Fibroblast of lung (primary cell): ENCODE measurements at regions not wholly inside any gene's neighbourhood (a gene's known extent, or its start where the extent isn't known, plus 50 kb on each side); places are given as distances from the start of the nearest gene placed in this dataset.

Experiments
- DNase-seq, 2 donors: peaks; one replicate each; pipeline versions ENCODE4 v3.0.0 to v3.0.0-alpha.2; 2010; ENCODE audit warnings: low read depth in 2 of 2
- H2AFZ ChIP-seq: 2 replicates; pipeline ENCODE4 v1.5.1; 2012; ENCODE audit warnings: low read length, control low read depth, inconsistent platforms
- H3K27ac ChIP-seq: 2 replicates; pipeline ENCODE4 v1.5.1; 2011; ENCODE audit warnings: low read length, control low read depth; ENCODE audit not compliant: insufficient read depth
- H3K27me3 ChIP-seq: 2 replicates; pipeline ENCODE4 v1.5.1; 2011; ENCODE audit warnings: mild to moderate bottlenecking, low read length; ENCODE audit not compliant: control insufficient read depth, insufficient read depth
- H3K36me3 ChIP-seq: 2 replicates; pipeline ENCODE4 v1.5.1; 2011; ENCODE audit warnings: low read length; ENCODE audit not compliant: control insufficient read depth, insufficient read depth
- H3K4me1 ChIP-seq: 2 replicates; pipeline ENCODE4 v1.5.1; 2011; ENCODE audit warnings: low read length; ENCODE audit not compliant: control insufficient read depth, insufficient read depth; ENCODE audit errors: extremely low read depth
- H3K4me2 ChIP-seq: 2 replicates; pipeline ENCODE4 v1.5.1; 2011; ENCODE audit warnings: low read length, control low read depth; ENCODE audit not compliant: insufficient read depth; ENCODE audit errors: extremely low read depth
- H3K4me3 ChIP-seq, 4 experiments: fragments of 200-600 bp in 1 of 4; sonication (generic) in 1 of 4; replicated peaks in 1 of 4; 2 replicates each; pipeline ENCODE4 v1.5.1; 2011 to 2016; ENCODE audit warnings: low read length in 4 of 4, low read depth in 3 of 4, mild to moderate bottlenecking in 3 of 4, control low read depth in 2 of 4, inconsistent platforms in 1 of 4, mixed read lengths in 1 of 4; ENCODE audit not compliant: insufficient read depth in 1 of 4; ENCODE audit errors: control extremely low read depth in 1 of 4
- H3K79me2 ChIP-seq: 2 replicates; pipeline ENCODE4 v1.5.1; 2012; ENCODE audit warnings: mild to moderate bottlenecking, low read length, inconsistent platforms; ENCODE audit not compliant: control insufficient read depth, insufficient read depth
- H3K9ac ChIP-seq: 2 replicates; pipeline ENCODE4 v1.5.1; 2011; ENCODE audit warnings: mild to moderate bottlenecking, low read length, control low read depth; ENCODE audit not compliant: insufficient read depth
- H3K9me3 ChIP-seq: 2 replicates; pipeline ENCODE4 v1.5.1; 2012; ENCODE audit warnings: low read depth, low read length; ENCODE audit not compliant: control insufficient read depth, insufficient read depth
- H4K20me1 ChIP-seq: 2 replicates; pipeline ENCODE4 v1.5.1; 2011; ENCODE audit warnings: low read length; ENCODE audit not compliant: control insufficient read depth, insufficient read depth; ENCODE audit errors: extremely low read depth
- EZH2 ChIP-seq: IDR thresholded peaks from 2 replicates; pipeline ENCODE4 v1.5.1; 2012; ENCODE audit warnings: low read length, control low read depth, mild to moderate bottlenecking; ENCODE audit errors: missing control alignments
- TF ChIP-seq, protein P1 (sequence below), 2 donors: IDR thresholded peaks in 1 of 2; conservative IDR thresholded peaks in 1 of 2; 1 replicate in 1 of 2; 2 replicates in 1 of 2; pipeline ENCODE4 v1.5.1; 2011 to 2012; ENCODE audit warnings: low read length in 2 of 2, control low read depth in 1 of 2, inconsistent platforms in 1 of 2, low read depth in 1 of 2, mild to moderate bottlenecking in 1 of 2

DNA sequence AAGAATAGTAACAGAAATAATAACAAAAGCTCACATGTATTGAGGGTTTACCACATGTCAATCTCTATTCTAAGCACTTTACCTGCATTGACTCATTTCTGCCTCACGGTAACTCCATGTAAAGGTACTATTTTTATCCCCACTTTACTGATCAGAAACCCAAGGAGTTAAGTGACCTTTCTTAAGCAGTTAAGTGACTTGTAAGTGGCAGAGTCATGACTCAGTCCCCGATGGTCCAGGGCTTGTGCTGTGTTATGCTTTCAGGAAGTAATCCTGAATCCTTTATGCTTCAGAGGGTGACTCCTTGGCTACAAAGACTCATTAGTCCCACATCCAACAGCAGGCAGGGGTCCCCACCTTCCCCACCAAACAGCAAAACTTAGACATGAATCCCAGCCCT, 66.5 kb downstream of the MRM1 start:
- Histone ChIP-seq H2AFZ (no peak overlapping the region), H3K4me3 (no peak overlapping the region), H3K9ac (no peak overlapping the region), H3K4me2 (no peak overlapping the region), H3K79me2 (no peaks in the 10 kb centered on the region), H3K9me3 (no peaks in the 10 kb centered on the region), H3K4me1 (no peaks in the 10 kb centered on the region), H3K36me3 (no peaks in the 10 kb centered on the region), H3K27ac (no peak overlapping the region), H3K27me3 (peaks cover 5% of the 10 kb centered on the region), H4K20me1 (no peaks in the 10 kb centered on the region)
- no peak for TF ChIP-seq EZH2
- TF ChIP-seq, protein P1, sequence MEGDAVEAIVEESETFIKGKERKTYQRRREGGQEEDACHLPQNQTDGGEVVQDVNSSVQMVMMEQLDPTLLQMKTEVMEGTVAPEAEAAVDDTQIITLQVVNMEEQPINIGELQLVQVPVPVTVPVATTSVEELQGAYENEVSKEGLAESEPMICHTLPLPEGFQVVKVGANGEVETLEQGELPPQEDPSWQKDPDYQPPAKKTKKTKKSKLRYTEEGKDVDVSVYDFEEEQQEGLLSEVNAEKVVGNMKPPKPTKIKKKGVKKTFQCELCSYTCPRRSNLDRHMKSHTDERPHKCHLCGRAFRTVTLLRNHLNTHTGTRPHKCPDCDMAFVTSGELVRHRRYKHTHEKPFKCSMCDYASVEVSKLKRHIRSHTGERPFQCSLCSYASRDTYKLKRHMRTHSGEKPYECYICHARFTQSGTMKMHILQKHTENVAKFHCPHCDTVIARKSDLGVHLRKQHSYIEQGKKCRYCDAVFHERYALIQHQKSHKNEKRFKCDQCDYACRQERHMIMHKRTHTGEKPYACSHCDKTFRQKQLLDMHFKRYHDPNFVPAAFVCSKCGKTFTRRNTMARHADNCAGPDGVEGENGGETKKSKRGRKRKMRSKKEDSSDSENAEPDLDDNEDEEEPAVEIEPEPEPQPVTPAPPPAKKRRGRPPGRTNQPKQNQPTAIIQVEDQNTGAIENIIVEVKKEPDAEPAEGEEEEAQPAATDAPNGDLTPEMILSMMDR (conservative IDR thresholded peaks at IDR 0.05 in 1 of 2, IDR thresholded peaks at IDR 0.05 in 1 of 2; ENCODE audit: low read depth in 1 of 2, low read length in 2 of 2), result no peak
- DNase-seq, result no peak

- Histone ChIP-seq H2AFZ (no peak overlapping the region), H3K4me1 (no peaks in the 10 kb centered on the region), H3K4me2 (no peak overlapping the region), H3K27me3 (peaks cover 5% of the 10 kb centered on the region), H3K79me2 (no peaks in the 10 kb centered on the region), H3K9ac (no peak overlapping the region), H3K27ac (no peak overlapping the region), H3K9me3 (no peaks in the 10 kb centered on the region), H4K20me1 (no peaks in the 10 kb centered on the region), H3K4me3 (no peak overlapping the region), H3K36me3 (no peaks in the 10 kb centered on the region)
- TF ChIP-seq, protein P1 (conservative IDR thresholded peaks at IDR 0.05 in 1 of 2, IDR thresholded peaks at IDR 0.05 in 1 of 2; ENCODE audit: low read depth in 1 of 2, low read length in 2 of 2), result no peak
- TF ChIP-seq EZH2, result no peak
- DNase-seq, result no peak
These were observed 67.4 kb downstream of the MRM1 start for GRCh38 chr17:36668824-36669223.

DNA sequence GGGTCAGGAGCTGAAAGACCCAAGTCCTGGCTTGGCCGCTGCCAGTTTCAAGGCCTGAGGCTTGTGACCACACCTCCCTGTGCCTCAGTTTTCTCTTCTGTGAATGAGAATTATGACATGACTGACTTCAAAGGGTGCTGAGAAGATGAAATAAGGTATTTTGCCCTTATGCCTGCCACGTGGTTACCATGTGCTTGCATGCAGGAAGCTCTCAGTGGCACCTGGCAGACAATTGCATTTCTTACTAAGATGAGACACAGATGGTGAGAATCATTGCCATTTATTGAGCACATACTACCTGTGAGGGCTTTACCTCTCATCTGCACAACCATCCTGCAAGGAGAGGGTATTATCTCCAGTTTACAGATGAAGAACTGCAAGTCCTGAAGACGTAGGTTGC, 69.8 kb downstream of the MRM1 start:
- Histone ChIP-seq H3K4me2 (no peak overlapping the region), H3K36me3 (no peaks in the 10 kb centered on the region), H3K4me3 (no peak overlapping the region), H3K27me3 (peaks cover 5% of the 10 kb centered on the region), H3K79me2 (no peaks in the 10 kb centered on the region), H3K9ac (no peak overlapping the region), H3K4me1 (no peaks in the 10 kb centered on the region), H4K20me1 (no peaks in the 10 kb centered on the region), H3K9me3 (no peaks in the 10 kb centered on the region), H3K27ac (no peak overlapping the region), H2AFZ (no peak overlapping the region)
- no peak for DNase-seq
- no peak for TF ChIP-seq EZH2
- TF ChIP-seq, protein P1 (conservative IDR thresholded peaks at IDR 0.05 in 1 of 2, IDR thresholded peaks at IDR 0.05 in 1 of 2; ENCODE audit: low read depth in 1 of 2, low read length in 2 of 2), result no peak
